GF-D8 (cell line): ENCODE measurements at regions not wholly inside any gene's neighbourhood (a gene's known extent, or its start where the extent isn't known, plus 50 kb on each side); places are given as distances from the start of the nearest gene placed in this dataset.
"Not testable (repeated sequence)": the region's sequence is repeated elsewhere in the genome, so short reads cannot be mapped to it uniquely, and the experiment has no call there.

Source experiments
- DNase-seq: peaks from one replicate; lab custom pipeline; 2025; lab: John Stamatoyannopoulos, UW

DNA sequence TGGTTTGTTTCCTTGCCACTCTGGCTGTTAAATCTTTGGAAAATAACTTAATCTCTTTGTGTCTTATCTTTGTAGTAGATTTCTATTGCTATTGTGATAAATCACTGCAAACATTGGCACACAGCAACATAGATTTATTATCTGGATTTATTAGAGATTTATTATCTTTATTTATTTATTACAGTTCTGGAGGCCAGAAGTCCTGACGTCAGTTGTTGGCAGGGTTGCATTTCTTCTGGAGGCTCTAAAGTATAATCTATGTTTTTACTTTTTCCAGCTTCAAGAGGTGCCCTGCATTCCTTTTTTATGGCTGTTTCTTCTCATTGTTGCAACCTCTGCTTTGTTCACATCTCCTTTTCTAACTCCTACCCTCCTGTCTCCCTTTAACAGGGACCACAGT is 542.8 kb downstream of the GRXCR1 start:
- no peak for DNase-seq

DNA sequence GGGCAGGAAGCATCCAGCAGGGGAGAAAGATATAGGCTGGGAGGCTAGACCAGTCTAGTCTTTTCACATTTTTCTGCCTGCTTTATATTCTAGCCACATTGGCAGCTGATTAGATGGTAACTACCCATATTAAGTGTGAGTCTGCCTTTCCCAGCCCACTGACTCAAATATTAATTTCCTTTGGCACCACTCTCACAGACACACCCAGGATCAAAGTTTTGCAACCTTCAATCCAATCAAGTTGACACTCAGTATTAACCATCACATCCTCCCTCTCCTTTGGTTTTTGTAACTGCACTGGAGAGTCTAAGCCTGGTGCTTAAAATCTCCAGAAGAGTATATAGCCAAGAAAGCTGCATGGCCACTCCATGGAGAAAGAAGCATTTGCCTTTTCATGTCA is 560.4 kb downstream of the GRXCR1 start:
- no peak for DNase-seq

DNA sequence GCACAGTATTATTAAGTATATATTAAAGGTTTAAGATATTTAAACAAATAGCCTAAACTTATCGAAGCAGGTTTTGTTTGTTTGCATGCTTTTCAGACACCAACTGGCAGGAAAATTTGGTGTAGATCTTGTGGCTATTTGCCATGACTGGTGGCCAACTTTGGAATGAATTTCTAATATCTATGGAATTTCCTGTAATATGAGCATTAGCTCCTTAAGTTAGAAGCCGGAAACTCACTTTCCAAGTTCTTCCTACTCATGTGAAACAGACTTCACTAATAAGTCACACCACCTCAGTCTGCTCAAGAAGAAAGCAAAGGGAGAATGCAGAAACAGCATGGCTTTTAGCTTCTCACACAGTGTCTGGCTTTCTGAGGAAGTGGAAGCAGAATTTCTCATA is 563.9 kb downstream of the GRXCR1 start:
- DNase-seq: no peak

DNA sequence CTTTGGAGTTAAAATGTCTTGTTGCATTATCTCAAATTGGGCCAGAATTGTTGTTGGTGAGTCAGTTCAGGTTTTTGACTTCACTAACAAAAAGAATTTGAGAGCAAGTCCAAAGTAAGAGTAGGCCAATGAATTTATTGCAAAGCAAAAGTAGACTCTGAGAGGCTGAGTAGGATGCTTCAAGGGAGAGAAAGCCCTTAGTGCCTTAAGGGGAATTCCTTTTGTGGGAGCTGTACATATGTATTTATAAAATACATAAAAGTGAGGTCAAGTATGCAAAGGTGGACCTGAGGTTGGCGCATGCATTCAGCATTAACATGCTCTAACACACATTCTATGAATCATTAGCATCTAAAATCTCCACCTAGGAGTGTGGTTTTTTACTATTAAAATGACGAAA is 565.4 kb downstream of the GRXCR1 start:
- DNase-seq: no peak

DNA sequence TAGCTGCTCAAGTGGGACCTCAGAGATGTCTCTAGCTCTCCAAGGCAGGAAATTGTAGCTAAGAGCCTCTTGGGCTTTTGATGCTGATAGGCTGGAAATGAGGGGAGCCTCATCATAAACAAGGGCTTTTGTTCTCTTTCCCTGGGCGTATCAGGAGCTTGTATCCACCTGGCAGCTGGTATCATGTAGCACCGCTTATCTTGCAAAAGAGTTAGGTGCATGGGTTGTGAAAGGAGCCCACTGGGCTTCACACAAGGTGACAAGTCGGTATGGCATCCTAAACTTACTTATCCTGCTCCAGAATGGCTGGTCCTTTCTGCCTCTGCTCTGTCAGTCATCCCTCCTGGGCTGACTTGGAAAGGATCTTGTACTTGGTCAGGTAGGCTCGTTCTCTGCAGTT is 565.8 kb downstream of the GRXCR1 start:
- no peak for DNase-seq

DNA sequence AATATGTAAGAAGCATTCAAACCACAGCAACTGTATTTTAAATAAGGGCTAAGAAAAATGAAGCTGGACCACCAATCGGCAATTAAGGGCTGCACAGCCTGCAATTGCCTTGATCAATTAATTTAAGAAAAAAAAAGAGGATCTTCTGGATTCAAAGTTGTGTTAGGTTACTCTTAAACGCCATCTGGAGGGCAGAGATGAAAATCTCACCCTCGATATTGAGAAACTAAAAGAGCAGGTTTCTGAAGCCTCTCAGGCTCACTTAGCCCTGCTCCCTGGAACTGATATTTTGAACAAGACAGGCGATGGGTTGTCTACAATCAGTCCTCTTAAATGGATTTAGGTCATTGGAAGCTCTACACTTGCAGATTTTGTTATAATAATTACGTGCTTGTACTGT is 579.4 kb downstream of the GRXCR1 start:
- DNase-seq: no peak

DNA sequence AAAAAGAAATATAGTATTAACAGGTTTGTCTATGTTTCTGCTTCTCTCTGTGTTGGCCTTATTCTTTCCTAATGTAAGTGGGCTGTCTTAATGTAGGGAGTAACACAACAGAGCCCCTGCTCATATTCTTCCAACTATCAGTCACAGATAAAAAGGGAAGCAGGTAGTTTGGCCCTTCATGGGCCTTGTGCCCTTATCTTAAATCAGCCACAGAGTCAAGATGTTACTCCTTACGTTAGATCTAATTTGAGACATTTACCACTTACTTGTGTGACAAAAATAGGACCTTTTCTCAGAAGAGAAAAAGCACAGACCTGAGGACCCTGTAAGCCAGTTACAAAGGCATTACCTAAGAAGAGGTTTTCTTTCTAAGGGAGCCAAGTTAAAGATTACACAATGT is 589.0 kb downstream of the GRXCR1 start:
- DNase-seq: no peak

DNA sequence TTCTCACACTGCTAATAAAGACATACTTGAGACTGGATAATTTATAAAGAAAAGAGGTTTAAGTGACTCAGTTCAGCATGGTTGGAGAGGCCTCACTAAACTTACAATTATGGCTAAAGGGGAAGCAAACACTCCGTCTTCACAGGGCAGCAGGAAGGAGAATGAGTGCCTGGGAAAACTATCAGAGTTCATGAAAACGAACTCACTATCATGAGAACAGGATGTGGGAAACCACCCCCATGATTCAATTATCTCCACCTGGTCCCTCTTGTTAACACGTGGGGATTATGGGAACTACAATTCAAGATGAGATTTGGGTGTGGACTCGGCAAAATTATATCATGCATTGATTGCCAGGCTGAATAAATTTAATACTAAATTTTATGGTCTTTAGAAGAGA is 592.7 kb downstream of the GRXCR1 start:
- DNase-seq: no peak

DNA sequence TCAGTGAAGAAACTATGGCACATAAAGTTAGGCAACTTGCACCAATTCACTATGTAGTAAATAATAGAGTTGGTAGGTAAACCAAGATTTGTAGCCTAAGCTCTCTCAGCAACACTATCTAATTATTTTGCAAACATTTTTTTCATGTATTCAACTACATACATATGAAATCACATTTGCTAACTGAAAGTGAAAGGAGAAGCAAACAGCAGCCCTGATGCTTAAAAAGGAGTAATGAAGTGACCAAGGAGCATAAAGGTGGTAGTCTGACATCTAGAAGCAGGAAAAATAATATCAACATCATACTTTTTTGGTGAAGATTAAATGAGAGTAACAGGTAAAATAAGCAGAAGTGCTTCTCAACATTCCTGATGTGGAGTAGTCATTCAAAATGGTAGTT is 603.7 kb downstream of the GRXCR1 start:
- no peak for DNase-seq

DNA sequence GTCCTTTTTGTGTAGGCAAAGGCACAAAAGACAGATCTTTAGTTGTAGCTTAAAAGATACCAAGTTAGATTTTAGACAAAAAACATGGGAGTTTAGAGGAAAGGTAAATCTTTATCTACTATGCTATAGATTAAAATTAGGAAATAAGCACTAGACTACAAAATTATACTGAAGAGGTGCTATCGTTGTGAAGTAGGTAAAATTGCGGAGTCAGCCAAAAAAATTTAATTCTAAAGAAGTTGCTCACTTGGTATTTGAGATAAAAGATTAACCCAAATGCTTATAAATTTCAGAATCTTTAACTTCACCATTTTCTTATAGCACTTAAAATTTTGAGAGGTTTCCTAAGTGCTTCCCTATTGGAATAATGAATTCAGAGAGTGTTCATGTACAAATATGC is 604.1 kb downstream of the GRXCR1 start:
- DNase-seq: no peak

DNA sequence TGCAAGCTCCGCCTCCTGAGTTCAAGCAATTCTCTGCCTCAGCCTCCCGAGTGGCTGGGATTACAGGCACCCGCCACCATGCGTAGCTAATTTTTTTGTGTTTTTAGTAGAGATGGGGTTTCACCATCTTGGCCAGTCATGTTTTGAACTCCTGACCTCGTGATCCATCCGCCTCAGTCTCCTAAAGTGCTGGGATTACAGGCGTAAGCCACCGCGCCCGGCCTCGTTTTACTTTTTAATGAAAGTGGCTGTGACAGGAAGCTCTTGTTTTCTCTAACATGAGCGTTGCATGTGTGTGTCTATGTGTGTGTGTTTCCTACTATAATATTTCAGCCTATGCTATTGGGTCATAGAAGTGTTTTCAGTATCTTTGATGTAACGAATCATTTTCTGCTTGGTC is 613.3 kb downstream of the GRXCR1 start:
- not testable (repeated sequence) for DNase-seq

DNA sequence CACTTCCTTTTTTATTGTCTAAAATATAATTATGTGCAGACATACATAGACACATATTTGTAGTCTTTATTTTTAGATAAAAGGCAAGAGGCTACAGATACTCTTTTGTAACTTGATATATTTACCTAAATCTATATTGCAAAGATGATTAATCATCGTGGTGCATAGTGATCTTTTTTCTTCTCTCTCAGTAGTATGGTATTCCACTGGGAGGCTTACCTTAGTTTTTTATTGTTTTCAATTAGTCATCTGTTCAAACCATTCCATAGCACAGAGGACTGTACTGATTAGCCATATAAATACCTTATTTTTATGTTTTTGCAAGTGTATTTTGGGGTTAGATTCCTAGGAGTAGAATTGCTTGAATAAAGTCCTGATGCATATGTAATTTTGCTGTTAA is 619.7 kb downstream of the GRXCR1 start:
- DNase-seq: no peak

DNA sequence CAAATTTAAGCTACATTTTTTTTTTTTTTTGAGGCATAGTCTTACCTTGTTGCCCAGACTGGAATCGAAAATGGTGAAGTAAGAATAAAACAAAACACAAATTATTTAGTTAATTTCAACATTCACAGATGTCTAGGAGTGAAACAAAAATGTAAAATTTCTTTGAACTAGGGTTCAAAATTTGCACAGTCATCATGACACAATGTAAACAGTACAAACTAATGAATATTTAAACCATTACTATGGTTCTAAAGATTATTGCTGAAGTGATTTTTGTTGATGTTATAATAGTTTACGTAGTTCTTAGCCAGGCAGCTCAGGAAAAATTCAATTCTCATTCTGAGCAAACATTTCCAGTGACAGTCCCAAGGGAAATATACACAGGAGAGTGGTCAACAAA is 633.1 kb downstream of the GRXCR1 start:
- no peak for DNase-seq

DNA sequence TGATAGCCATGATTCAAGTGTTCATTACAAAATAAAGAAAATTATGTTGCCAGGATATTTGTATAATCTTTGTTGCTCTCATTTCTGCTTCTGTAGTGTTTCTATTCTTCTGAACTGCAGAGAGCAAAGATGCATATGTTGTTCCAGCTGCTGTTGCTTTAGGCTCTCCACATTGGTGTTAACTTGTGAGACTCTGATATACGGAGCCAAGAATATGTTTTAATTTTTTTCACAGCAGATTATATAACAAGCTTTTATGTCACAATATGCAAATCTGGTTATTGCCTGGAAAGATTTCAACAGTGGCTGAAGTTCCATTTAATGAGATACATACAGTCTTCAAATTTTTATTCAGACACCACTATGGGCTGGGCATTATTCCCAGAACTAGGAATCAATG is 655.0 kb downstream of the GRXCR1 start:
- no peak for DNase-seq

DNA sequence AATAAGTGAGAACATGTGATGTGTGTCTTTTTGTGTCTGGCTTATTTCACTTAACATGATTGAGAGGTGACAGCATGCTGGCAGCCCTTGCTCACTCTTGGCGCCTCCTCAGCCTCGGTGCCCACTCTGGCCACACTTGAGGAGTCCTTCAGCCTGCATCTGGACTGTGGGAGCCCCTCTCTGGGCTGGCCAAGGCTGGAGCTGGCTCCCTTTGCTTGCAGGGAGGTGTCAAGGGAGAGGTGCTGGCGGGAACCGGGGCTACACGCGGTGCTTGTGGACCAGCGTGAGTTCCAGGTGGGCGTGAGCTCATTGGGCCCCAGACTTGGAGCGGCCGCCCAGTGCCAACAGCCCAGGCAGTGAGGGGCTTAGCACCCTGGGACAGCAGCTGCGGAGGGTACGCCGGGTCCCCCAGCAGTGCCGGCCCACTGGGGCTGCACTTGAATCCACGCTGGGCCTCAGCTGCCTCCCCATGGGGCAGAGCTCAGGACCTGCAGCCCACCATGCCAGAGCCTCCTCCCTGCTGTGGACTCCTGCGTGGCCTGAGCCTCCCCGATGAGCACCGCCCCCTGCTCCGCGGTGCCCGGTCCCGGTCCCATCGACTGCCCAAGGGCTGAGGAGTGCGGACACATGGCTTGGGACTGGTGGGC is 658.6 kb downstream of the GRXCR1 start:
- no peak for DNase-seq

DNA sequence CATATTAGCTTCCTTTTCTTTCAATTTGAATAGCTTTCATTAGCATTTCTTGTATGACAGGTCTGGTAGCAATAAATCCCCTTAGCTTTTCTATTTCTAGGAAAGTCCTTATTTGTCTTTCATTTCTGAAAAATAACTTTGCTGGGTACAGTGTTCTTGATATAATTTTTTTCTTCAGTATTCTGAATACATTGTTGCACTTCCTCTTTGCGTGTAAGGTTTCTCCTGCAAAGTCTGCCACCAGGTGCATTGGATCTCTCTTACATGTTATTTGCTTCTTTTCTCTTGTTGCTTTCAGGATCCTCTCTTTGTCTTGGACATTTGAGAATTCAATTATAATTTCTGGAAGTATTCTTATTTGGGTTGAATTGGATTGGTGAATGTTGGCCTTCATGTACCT is 663.7 kb downstream of the GRXCR1 start:
- no peak for DNase-seq

DNA sequence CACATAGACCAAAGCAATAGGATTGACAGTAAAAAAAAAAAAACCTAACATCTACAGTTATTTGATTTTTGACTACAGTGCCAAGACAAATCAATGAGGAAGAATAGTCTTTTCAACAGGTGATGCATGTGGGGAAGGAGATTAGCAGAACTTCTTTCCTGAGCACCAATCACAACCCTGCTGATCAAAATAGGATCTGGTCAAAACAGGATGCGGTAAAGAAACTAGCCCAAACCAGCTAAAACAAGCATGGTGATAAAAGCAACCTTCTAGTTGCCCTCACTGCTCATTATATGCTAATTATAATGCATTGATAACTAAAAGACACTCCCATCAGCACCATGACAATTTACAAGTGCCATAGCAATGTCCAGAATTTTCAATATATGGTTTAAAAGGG is 667.5 kb downstream of the GRXCR1 start:
- DNase-seq: no peak

DNA sequence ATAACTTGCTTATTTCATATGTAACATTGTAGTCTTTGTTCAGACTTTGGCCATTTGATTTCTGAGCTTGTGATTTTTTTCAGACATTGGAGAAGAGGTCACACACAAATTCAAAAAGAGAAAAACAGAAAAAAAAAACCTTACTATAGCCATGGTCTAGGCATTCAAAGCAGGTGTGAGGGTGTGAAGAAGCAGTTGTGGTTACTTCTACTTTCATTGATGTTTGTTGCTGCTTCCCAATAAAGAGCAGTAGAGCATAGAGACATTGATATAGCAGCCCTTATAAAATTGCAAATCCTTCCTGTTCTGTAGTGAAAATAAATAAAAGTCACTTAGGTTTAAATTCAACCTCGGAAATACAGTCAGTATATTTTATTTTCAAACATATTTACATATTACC is 671.6 kb downstream of the GRXCR1 start:
- DNase-seq: no peak

DNA sequence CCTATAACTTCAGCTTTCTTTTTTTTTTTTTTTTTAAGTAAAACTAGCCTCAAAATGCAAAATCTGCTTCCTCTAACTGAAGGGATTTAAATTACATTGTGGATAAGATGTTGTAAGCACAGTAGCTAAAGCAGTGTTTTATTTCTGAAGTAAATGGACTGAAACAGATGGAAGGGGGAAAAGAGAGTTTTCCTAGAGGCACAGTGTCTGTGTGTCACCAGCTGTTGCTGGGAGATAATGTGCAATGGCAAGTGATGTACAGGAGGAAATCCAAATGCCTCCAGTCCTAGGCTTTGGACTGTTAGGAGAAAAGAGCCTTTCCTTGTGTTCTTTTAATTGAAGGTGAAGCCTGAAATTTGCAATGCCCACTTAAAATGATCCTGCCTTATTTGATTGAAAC is 672.1 kb downstream of the GRXCR1 start:
- no peak for DNase-seq

DNA sequence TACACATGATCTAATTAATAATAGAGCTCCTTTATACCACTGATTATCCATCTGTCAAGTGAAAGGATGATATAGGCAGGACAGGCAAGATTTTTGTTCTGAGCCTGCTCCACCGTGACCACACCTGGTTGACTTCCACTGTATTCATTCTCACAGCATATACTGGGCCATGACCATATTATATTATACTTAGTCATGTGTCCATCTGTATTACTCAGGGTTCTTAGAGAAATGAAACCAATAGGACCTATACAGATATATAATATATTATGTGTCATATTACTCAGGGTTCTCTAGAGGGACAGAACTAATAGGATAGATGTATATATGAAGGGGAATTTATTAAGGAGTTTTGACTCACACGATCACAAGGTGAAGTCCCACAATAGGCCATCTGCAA is 675.1 kb downstream of the GRXCR1 start:
- no peak for DNase-seq

DNA sequence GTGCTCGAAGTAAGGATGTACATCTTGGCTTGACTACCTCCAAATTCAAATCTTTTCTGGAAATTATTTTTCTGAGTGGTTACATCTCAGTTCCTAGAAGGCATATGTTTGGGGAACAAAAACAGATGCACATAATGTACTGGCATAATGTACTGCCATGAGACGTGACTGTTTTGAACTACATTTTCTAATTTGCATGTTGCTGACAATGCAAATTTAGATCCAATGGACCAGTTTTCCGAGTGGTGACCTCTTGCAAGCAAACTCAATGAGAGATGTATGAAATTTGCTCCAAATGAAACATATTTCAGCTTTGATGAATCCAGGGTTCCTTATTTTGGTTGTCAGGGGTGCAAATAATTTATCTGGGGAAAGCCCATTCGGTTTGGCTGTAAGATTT is 694.3 kb downstream of the GRXCR1 start:
- DNase-seq: no peak

DNA sequence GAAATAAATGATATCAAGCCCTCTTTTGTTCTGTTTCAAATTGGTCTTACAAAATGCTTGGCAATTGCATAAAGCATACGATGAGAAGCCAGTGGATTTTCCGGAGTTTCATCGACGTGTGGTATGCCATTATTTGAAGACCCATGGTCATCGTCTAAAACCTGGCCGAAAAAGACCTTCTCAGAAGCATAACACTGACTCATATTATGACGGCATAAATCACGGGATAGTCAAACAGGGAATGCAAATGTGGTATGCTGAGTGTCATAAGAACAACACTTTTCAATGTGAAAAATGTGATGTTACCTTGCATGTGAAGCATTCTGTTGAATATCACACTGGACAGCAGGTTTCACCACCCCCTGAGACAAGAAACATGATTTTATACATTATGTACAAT is 695.2 kb downstream of the GRXCR1 start:
- no peak for DNase-seq

DNA sequence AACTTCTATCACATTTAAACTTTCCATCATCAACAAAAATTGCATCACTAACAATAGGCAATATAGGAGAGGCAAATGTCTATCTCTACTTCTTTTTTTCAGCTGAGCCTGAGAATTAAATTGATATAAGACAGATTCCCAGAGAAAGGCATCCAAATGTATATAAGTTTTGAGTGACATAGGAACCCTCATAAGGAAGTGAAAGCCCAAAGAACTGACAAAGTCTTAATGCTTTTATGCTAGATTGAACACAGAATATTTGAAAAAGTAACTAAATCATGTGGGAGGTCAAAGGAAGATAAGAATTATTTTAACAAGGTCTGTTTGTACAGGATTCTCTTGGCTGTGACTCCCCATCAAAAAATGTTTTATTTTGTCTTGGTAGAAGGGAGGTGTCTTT is 714.9 kb downstream of the GRXCR1 start:
- no peak for DNase-seq

DNA sequence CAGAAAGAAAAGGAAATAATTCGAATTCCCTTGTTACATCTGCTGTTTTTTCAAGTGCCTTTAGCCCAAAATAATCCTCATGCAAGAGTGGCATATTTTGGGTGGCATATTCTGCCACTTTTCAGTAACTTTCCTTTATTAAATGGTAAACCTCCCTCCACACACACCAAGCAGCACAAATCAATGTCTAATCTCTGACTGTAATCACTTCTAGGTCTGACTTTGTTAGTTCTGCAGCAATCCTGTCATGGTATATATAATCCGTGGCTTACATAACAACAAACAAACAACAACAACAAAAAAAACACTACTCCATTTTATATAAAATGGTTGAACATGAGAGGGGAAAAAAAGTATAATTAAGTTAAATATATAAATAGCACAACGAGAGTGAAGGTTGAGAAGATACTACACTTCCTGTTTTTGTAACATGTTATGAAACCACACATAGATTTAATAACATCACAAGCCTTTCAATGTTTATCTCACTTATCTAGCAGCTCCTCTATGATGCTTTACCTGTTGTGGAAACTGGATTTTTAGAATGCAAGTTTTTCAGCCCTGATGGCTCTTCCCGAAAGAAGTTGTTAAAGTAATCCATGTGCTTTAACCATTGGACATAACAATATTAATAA is 715.4 kb downstream of the GRXCR1 start:
- DNase-seq: no peak
